HEK293 (cell line): ENCODE measurements at regions not wholly inside any gene's neighbourhood (a gene's known extent, or its start where the extent isn't known, plus 50 kb on each side); places are given as distances from the start of the nearest gene placed in this dataset.

Experiments
- CTCF ChIA-PET: fragments of 350-600 bp; formaldehyde crosslinking; extraction: SDS; loops from one replicate; lab custom pipeline; 2021; ENCODE audit warnings: antibody characterized with exemption; lab: Yijun Ruan, JAX
- POLR2A ChIA-PET: fragments of 300-600 bp; formaldehyde crosslinking; extraction: SDS; loops from one replicate; lab custom pipeline; 2020; ENCODE audit warnings: antibody characterized with exemption, inconsistent platforms; lab: Yijun Ruan, JAX
- H3K27ac ChIP-seq: fragments of 200-500 bp; sonication (Bioruptor generic); 2 replicates; pipeline ENCODE4 v1.5.1; 2014; ENCODE audit warnings: low read depth, low read length, control low read depth, inconsistent platforms; ENCODE audit errors: extremely low read depth
- H3K36me3 ChIP-seq, 2 experiments: fragments of 200-500 bp in 1 of 2; sonication (Bioruptor generic) in 1 of 2; 1 replicate in 1 of 2; 2 replicates in 1 of 2; pipeline ENCODE4 v1.5.1; 2014 to 2017; ENCODE audit warnings: inconsistent platforms in 2 of 2, low read length in 2 of 2; ENCODE audit not compliant: control insufficient read depth in 2 of 2, insufficient read depth in 1 of 2
- H3K4me1 ChIP-seq: fragments of 200-500 bp; sonication (Bioruptor generic); 2 replicates; pipeline ENCODE4 v1.5.1; 2014; ENCODE audit warnings: mild to moderate bottlenecking, low read length, inconsistent platforms; ENCODE audit not compliant: control insufficient read depth, insufficient read depth
- H3K4me3 ChIP-seq: 2 replicates; pipeline ENCODE4 v1.5.1; 2011; ENCODE audit warnings: low read depth, mild to moderate bottlenecking, control low read depth, low read length, moderate library complexity
- H3K9me3 ChIP-seq: fragments of 200-500 bp; sonication (Bioruptor generic); 2 replicates; pipeline ENCODE4 v1.5.1; 2014; ENCODE audit warnings: low read depth, low read length, inconsistent platforms; ENCODE audit not compliant: control insufficient read depth, insufficient read depth
- GLIS1 ChIP-seq: fragments of 450-650 bp; formaldehyde crosslinking; IDR thresholded peaks from 2 replicates; pipeline ENCODE4 v1.5.1; 2016; ENCODE audit warnings: missing biosample characterization, missing genetic modification characterization
- IKZF3 ChIP-seq: fragments of 450-650 bp; IDR thresholded peaks from 2 replicates; pipeline ENCODE4 v1.5.0; 2018; ENCODE audit warnings: missing biosample characterization, mild to moderate bottlenecking, missing genetic modification characterization, moderate library complexity
- KLF1 ChIP-seq: fragments of 450-650 bp; formaldehyde crosslinking; IDR thresholded peaks from 2 replicates; pipeline ENCODE4 v1.5.1; 2016; ENCODE audit warnings: missing biosample characterization, missing genetic modification characterization
- ZFHX2 ChIP-seq: fragments of 450-650 bp; formaldehyde crosslinking; conservative IDR thresholded peaks from 2 replicates; pipeline ENCODE4 v1.5.1; 2016; ENCODE audit warnings: missing biosample characterization, missing genetic modification characterization
- ZNF37A ChIP-seq: fragments of 450-650 bp; IDR thresholded peaks from 2 replicates; pipeline ENCODE4 v1.5.1; 2018; ENCODE audit warnings: missing biosample characterization, missing genetic modification characterization
- ZNF426 ChIP-seq: fragments of 450-650 bp; formaldehyde crosslinking; IDR thresholded peaks from 2 replicates; pipeline ENCODE4 v1.5.1; 2017; ENCODE audit warnings: missing biosample characterization, missing genetic modification characterization, mild to moderate bottlenecking, inconsistent platforms, moderate library complexity
- ZNF433 ChIP-seq: fragments of 450-650 bp; formaldehyde crosslinking; IDR thresholded peaks from 2 replicates; pipeline ENCODE4 v1.5.1; 2016; ENCODE audit warnings: missing biosample characterization, missing genetic modification characterization, low read depth
- ZNF48 ChIP-seq: fragments of 450-650 bp; formaldehyde crosslinking; IDR thresholded peaks from 2 replicates; pipeline ENCODE4 v1.5.1; 2016; ENCODE audit warnings: missing biosample characterization, missing genetic modification characterization
- ZNF501 ChIP-seq: fragments of 450-650 bp; formaldehyde crosslinking; IDR thresholded peaks from 2 replicates; pipeline ENCODE4 v1.5.1; 2016; ENCODE audit warnings: missing biosample characterization, missing genetic modification characterization
- ZNF544 ChIP-seq: fragments of 450-650 bp; formaldehyde crosslinking; IDR thresholded peaks from 2 replicates; pipeline ENCODE4 v1.5.0; 2017; ENCODE audit warnings: missing biosample characterization, missing genetic modification characterization
- ZNF639 ChIP-seq: fragments of 450-650 bp; formaldehyde crosslinking; IDR thresholded peaks from 2 replicates; pipeline ENCODE4 v1.5.1; 2016; ENCODE audit warnings: missing biosample characterization, missing genetic modification characterization
- ZNF658 ChIP-seq: fragments of 450-650 bp; formaldehyde crosslinking; IDR thresholded peaks from 2 replicates; pipeline ENCODE4; 2016; ENCODE audit warnings: missing biosample characterization, missing genetic modification characterization
- ZNF660 ChIP-seq: fragments of 450-650 bp; IDR thresholded peaks from 2 replicates; pipeline ENCODE4 v1.5.1; 2018; ENCODE audit warnings: missing biosample characterization, mild to moderate bottlenecking, missing genetic modification characterization
- ZNF692 ChIP-seq: fragments of 450-650 bp; formaldehyde crosslinking; IDR thresholded peaks from 2 replicates; pipeline ENCODE4 v1.5.1; 2016; ENCODE audit warnings: missing biosample characterization, missing genetic modification characterization
- ZNF830 ChIP-seq: fragments of 450-650 bp; IDR thresholded peaks from 2 replicates; pipeline ENCODE4 v1.5.0; 2018; ENCODE audit warnings: missing biosample characterization, missing genetic modification characterization, low read depth, mild to moderate bottlenecking, moderate library complexity
- TF ChIP-seq, protein P1 (sequence below): fragments of 450-650 bp; formaldehyde crosslinking; IDR thresholded peaks from 2 replicates; pipeline ENCODE4 v1.5.1; 2017; ENCODE audit warnings: missing biosample characterization, missing genetic modification characterization
- TF ChIP-seq, protein P2 (sequence below): fragments of 450-650 bp; formaldehyde crosslinking; IDR thresholded peaks from 2 replicates; pipeline ENCODE4 v1.5.1; 2016; ENCODE audit warnings: missing biosample characterization, missing genetic modification characterization

DNA sequence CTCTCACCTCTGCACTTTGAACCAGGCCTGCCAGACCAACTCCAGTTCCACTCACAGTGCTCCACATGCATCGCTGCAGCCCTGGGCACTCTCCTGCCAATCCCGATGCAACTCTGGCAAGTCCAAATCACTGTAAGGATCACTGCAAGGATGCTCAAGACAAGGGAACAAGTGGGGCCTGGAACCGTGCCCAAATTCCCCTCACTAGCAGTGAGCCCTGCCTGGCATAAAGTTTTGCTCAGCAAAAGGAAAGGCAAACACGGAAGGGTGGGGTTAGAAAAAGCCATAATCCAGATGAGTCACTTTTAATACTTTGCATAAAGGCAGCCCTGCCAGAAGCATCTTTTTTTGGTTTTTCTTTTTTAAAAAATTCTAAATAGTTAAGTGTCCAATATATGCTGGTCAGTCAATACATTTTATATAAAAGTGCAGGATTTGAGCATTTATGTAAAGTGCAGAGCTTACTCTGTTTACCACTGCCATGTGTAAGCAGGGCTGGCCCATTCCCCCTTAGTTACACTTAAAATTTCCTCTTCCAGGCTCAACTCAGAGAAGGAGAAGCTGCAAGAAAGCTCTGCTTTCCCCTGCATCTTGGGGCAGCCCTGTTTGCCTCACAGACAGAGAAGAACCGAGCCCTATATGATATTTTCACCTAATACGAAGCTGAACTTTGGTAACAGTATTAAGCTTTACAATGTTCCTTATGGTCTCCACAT lies 102.2 kb downstream of the CD47 start:
- Histone ChIP-seq H3K27ac (no peak overlapping the region), H3K4me3 (no peak overlapping the region), H3K4me1 (no peaks in the 10 kb centered on the region), H3K36me3 (no peaks in the 10 kb centered on the region), H3K9me3 (no peaks in the 10 kb centered on the region)
- ChIA-PET CTCF (interaction anchor here (1.0 kb wide), 1 partner anchor 61 kb away, joined by 4 read pairs; no protein-coding TSS in a partner anchor), POLR2A (no interaction called here)
- TF ChIP-seq ZNF639 (tag by site-specific recombination) (no peak), ZNF501 (no peak), ZNF692 (0 out of 2 replicates have a peak, but pooled peaks have one; percentile 65)

DNA sequence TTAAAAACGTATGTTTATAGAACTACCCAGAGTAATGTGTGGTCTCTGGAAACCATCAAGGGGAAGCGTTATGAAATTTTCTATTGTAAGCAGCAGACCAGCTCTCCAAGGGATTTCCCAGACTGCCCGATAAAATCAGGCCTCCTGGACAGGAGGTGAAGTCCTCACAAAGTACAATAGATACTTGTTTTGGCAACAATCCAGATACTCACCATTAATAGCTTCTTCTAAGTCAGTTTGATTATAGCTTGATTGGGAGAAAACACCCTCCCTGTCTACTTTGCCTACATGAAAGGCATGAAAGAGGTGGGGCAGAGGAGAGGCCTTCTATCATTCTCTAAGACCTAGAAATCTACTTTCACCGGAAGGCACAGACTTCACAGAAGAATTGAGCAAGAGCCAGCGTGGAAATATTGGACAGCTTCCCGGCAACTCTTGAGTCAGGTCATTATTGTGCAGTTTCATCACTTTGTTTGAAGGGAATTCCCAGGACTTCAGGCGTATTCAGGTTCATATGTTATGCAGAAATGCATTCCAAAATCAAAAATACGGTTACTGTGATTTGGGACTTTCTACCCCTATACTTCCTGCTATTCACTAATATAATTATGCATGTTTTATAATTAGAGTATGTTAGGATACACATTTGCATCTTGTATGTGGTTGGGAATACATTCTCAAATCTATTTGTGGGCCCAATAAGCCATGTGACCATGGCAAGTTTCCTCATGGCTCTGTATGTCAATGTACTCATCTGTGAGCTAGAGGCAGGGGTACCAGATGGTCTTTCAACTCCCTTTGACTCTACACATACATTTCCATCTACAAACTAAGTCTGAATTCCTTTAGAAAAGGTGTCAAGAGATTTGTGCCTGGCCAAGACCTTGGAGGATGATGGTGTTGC lies 103.5 kb downstream of the CD47 start:
- Histone ChIP-seq H3K4me3 (no peak overlapping the region), H3K27ac (no peak overlapping the region), H3K36me3 (no peaks in the 10 kb centered on the region), H3K4me1 (no peaks in the 10 kb centered on the region), H3K9me3 (no peaks in the 10 kb centered on the region)
- TF ChIP-seq GLIS1 (tag by site-specific recombination) (peak; percentile 32; the same call in 1 of the 2 replicates), ZNF830 (no peak), ZNF660 (no peak)
- POLR2A ChIA-PET: no interaction called here
- CTCF ChIA-PET: no interaction called here

GRCh38 chr3:107986505-107986904 lies 104.3 kb downstream of the CD47 start:
- POLR2A ChIA-PET: no interaction called here
- Histone ChIP-seq H3K4me1 (no peaks in the 10 kb centered on the region), H3K27ac (no peak overlapping the region), H3K9me3 (no peaks in the 10 kb centered on the region), H3K36me3 (no peaks in the 10 kb centered on the region), H3K4me3 (no peak overlapping the region)
- TF ChIP-seq IKZF3 (tag by site-specific recombination): no peak
- TF ChIP-seq KLF1 (tag by site-specific recombination): no peak
- TF ChIP-seq ZNF544 (tag by site-specific recombination): no peak
- TF ChIP-seq ZNF48 (tag by site-specific recombination): no peak
- TF ChIP-seq ZNF433 (tag by site-specific recombination): no peak
- TF ChIP-seq, protein P1, sequence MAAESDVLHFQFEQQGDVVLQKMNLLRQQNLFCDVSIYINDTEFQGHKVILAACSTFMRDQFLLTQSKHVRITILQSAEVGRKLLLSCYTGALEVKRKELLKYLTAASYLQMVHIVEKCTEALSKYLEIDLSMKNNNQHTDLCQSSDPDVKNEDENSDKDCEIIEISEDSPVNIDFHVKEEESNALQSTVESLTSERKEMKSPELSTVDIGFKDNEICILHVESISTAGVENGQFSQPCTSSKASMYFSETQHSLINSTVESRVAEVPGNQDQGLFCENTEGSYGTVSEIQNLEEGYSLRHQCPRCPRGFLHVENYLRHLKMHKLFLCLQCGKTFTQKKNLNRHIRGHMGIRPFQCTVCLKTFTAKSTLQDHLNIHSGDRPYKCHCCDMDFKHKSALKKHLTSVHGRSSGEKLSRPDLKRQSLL (tag by site-specific recombination): no peak
- TF ChIP-seq ZNF426: no peak
- no peak for TF ChIP-seq ZNF658 (tag by site-specific recombination)
- no peak for TF ChIP-seq ZFHX2 (tag by site-specific recombination)
- TF ChIP-seq ZNF37A (tag by site-specific recombination): no peak
- TF ChIP-seq, protein P2, sequence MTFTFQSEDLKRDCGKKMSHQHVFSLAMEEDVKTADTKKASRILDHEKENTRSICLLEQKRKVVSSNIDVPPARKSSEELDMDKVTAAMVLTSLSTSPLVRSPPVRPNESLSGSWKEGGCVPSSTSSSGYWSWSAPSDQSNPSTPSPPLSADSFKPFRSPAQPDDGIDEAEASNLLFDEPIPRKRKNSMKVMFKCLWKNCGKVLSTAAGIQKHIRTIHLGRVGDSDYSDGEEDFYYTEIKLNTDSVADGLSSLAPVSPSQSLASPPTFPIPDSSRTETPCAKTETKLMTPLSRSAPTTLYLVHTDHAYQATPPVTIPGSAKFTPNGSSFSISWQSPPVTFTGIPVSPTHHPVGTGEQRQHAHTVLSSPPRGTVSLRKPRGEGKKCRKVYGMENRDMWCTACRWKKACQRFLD (tag by site-specific recombination): no peak
- CTCF ChIA-PET: interaction anchor here (0.7 kb wide), 2 partner anchors 38 to 500 kb away, joined by 3 read pairs; no protein-coding TSS in a partner anchor
